GM19467 (cell line): ENCODE measurements at regions not wholly inside any gene's neighbourhood (a gene's known extent, or its start where the extent isn't known, plus 50 kb on each side); places are given as distances from the start of the nearest gene placed in this dataset.
"Not testable (repeated sequence)": the region's sequence is repeated elsewhere in the genome, so short reads cannot be mapped to it uniquely, and the experiment has no call there.

ENCODE experiments used
- ATAC-seq: cut with Tn5 transposase; IDR thresholded peaks from one replicate; pipeline ENCODE4 v1.9.1; 2021; ENCODE audit warnings: mild to moderate bottlenecking, moderate library complexity; ENCODE audit not compliant: unreplicated experiment

- ATAC-seq: no peak
Measured at GRCh38 chr1:199474738-199475137, 552.8 kb upstream of the NR5A2 start.

DNA sequence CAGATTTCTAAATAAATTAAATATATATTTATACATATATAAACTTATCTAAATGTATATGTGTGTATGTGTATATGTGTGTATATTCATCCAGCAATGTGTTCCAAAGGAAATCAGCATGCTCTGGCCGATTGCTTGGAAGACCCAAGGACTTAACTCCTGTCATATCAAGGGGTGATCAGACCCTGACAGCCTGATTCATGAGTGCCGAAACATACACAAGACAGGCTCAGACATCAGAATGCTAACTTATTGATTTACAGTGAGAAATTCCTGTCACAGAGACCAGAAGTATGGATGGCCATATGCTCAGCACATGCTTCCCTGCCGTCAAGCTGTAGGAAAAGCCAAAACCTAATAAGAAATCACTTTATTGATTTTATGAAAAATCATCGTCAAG, 545.1 kb upstream of the NR5A2 start:
- no peak for ATAC-seq

DNA sequence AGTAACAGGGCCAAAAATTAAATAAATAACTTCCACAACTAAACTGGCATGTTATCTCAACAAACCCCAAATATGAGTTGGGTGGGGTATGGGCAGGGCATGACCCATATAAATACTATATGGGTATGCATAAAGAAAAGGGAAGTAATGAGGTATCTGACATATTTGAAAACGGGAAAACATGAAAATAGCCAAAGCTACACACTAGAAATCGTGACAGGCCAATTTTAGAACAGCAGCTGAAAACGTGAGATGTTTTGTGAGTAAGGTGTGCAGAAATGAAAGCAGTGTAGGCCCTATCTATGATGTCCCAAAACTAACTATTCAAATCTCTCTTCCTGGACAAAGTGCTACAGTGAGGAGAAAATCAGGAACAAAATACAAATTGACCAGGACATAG, 537.9 kb upstream of the NR5A2 start:
- ATAC-seq: no peak

DNA sequence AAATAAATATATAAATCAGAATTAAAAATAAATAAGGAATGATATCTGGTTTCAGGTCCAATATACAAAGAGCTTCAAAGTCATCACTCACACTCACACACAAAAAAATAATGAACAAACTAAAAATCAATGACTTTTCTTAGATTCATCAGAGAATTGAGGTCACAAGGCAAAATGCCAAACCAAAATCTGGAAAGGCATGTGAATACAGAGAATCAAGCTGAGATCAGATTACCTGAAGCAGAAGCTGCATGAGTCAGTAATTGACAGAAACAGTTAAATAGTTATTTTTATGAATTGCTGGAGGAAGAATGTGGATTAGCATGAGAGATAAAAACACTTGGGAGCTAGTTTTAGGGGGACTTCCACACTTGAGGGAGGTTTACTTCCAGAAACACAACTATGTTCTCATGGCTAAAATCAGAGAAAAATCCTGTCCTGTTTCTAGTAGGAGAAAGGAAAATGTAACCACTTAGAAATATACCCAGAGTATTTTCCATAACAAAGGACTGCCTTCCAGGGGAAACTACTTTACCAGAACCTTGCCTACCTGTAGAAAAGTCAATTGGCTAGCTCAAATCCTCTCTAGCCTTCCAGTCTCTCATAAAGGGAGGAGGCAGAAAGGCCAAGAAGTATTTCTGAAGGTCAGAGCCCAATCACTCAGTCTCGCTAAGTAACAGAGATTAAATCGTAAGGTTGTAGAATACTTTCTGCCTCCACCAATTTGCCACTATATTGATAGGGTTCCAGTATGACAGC, 536.6 kb upstream of the NR5A2 start:
- ATAC-seq: no peak

DNA sequence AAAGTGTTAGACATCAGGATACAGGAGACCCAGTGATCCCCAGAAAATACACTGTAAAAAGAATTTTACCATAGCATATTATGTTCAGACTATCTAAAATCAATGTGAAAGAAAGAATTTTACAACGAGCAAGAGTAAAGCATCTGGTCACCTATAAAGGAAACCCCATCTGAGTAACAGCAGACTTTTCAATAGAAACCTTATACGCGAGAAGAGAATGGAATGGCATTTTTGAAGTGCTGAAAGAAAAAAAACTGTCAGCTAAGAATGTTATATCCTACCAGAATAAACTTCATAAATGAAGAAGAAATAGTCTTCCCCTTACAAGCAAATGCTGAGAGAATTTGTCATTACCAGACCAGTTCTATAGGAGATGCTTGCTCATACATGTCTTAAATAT, 532.1 kb upstream of the NR5A2 start:
- ATAC-seq: no peak

- ATAC-seq: not testable (repeated sequence)
Measured at GRCh38 chr1:199498802-199499201, 528.7 kb upstream of the NR5A2 start.

DNA sequence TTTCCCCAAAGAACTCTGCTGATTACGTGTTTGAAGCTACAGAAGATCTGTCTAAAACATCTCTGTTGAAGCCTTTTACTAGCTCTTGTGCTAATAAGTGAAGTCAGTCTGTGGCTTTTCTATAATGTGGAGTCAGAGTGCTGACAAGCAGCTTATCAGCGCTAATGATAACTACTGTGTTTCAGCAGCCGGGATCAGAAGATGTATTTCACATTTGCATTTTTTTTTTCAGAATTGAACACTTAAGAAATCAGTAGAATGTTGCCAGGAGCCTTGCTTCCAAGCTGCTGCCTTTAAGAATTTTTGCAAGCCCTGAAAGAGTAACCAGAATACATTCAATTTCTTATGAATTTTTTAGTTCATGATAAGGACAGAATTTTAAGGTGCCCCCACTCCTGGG, 519.4 kb upstream of the NR5A2 start:
- no peak for ATAC-seq

DNA sequence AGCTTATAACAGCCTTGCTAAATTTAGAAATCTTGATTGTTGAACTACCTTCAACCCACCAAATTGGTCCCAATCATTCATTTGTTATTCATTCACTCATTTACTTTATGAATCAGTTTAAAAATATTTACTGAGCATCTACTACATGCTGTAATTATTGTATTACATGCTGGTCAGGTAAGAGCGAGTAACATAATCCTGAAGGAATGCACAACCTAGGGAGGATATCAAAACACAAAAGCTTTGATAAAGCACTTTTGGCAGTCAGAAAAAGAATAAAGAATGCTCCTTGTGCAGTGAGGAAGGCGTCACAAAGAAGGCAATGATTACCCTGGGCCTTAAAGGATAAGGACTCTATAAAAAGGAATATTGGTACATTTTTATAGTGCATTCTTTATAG, 518.9 kb upstream of the NR5A2 start:
- no peak for ATAC-seq

GRCh38 chr1:199509456-199509855, 518.1 kb upstream of the NR5A2 start:
- no peak for ATAC-seq

DNA sequence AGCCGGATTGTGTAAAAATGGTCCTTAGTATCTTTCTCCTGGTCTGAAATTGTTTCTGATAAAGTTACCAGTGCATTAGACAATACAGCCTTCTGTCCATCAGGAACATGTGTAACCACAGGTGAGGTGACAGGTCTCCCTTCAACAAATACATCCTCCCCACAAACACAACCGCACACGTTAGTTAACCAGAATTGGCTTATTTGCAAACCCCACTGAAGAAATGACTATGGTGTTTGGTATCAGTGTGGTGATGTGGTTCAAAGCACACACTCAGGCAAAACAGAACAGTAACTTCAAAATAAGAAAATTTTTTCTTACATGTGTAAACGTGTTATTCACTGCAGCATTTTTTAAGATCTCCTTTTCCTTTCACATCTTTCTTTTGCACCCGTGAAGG, 517.2 kb upstream of the NR5A2 start:
- ATAC-seq: peak; percentile 85

DNA sequence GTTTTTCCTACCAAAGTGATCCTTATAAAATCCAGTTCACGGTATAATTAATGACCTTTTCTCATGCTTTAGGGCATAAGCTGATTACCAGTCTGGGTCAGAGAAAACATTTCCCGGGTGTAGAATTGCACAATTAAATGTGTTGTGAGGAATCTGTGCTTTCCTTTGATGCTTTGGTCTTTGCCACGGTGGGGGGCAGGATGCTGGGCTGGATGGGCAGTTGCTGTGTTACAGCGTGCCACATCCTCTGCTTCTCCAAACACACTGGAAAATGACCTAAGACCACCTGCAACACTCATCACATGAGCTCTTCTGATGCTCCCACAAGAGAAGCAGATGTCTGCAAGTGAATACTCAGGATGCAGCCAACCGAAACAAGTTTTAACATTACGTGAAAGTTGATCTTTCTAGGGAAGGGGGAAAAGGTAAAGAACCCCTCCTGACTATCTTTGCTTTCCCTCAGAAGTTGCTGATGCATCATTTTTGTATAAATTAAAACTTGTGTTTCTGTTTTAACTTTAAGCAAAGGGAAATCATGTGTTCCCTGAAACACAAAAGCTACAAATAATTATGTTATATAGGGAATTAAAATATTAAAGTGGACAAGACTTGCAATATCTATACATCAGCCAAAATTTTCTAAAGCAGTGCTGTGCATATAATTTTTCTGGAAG, 515.3 kb upstream of the NR5A2 start:
- ATAC-seq: no peak

GRCh38 chr1:199515261-199515660, 512.2 kb upstream of the NR5A2 start:
- no peak for ATAC-seq

DNA sequence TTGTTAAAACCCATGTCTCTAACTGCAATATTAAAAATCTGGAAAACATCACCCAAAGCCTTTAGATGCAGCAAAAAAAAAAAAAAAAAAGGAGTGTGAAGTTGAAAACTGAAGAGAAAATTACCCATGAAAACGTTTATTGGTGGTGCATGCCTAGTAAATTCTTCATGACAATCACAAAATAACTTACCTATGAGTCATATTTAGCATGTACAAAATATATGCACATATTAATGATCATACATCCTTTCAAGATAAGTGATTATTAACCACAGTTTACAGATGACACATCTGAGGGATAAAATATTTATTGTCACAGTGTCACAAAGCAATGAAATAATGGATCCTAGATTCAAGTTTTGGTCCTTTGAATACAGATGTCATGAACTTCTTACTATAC, 505.2 kb upstream of the NR5A2 start:
- ATAC-seq: no peak

DNA sequence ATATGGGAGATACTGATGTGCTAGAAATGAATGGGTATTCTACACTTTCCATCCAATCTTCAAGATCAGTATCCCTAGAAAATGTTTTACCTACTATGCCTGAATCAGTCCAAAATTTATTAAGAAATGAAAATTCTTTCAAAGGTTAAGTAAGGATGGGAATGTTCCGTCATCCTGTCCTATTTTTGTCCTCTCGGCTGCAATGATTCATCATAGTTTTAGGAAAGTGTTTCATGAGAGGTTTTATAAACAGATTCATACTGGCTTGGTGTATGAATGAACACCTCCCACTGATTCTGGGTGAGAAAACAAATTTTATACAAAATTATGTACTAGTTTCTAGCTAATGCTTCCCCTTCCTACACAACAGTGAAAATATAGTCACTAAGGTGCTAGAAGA, 504.6 kb upstream of the NR5A2 start:
- no peak for ATAC-seq

DNA sequence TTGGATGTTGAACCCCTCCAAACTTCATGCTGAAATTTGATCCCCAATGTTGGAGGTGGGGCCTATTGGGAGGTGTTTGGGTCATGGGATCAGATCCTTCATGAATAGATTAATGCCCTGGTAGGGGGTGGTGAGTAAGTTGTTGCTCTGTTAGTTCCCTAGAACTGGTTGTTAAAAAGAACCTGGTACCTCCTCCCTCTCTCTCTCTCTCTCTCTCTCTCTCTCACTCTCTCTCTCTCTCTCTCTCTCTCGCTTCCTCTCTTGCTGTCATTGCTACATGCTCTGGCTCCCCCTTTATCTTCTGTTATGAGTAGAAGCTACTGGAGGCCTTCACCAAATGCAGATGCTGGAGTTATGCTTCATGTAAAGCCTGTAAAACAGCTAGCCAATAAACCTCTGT, 498.2 kb upstream of the NR5A2 start:
- no peak for ATAC-seq

- not testable (repeated sequence) for ATAC-seq
Measured at GRCh38 chr1:199533361-199533760, 494.1 kb upstream of the NR5A2 start.

DNA sequence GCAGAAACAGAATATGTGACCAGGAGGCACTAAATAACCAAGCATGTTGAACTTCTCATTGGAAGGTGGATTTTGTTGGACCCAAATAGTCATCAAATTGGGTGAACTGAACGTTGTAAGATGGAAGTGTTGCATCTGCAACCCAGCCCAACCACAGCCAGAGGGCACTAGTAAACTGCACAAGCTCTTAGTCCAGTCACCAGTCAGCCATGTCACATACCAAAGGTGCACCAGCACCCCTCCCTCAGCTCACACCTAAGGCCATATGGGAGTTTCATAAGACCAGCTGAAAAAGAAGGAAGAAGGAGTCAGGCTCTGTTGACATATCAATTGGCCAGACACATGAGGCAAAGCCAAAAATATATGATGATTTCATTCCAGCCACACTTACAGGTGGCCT, 481.7 kb upstream of the NR5A2 start:
- ATAC-seq: no peak

DNA sequence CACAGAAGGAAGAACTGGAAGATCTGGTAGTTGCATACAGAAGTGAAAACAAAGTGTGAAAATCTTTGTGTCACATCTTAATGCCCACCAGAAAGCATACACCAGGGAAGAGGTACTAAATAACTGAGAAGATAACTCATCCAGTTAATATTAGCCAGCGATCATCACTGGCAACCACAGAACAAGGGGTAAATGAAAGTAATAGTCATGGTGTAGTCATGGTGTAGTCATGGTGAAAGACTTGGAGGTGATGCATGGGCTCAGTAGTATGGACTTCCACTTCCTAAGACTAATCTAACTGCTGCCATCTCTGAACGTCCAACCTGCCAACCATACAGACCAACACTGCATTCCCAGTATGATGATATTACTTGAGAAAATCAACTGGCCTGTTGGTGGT, 481.2 kb upstream of the NR5A2 start:
- ATAC-seq: no peak

DNA sequence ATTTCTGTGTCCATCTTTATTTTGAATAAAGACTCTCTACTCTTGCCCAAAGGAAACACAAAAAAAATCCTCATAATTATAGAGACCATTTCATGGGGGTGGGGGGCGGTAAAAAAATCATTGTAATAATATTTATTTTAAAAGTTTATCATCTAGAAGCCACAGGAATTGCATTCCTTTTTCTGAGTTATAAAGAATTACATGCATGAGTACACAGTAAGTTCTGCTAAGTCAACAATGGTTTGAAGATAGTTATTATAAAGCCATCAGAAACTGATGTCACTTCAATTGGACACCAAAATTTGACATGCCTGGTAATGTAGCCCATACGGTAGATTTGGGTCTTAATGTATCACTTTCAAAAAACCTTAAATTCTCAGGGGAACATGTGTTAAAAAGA, 478.1 kb upstream of the NR5A2 start:
- ATAC-seq: no peak

DNA sequence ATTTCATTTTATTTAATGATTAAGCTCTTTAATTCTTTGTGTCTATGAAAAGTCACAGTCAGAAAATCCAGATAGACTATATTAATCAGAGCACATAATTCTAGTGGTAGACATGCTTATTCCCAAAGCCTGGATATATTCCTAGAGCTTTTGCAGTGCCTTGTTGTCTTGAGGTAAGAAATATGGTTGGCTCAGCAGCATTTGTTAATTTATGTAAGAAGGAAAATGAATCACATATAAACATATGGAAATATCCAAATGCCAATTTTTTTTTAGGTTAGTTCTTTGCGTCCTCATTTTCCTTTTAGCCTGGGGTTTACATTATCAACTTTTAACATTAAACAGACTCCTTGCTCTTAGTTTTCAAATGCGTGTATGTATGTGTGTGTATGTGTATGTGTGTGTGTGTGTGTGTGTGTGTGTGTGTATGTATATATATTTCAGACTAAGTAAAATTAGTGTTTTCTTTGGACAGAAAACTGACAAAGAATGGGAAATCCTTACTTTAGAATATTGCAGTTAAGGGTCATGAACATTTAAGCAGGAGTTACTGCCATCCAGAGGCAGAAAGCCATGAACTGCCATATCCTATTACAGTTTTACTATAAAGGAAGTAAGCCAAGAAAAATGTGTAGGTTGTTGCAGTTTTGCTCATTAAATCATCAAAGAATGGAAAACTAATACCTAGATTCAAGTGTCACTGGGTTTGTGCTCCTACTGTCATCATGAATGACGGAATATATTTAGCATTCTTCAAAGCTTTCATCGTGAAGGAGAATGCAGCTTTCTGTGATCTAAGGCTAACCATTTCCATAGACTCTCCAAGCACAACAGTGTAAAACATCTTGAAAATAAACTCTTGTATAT, 477.1 kb upstream of the NR5A2 start:
- no peak for ATAC-seq

GRCh38 chr1:199551967-199552565, 475.4 kb upstream of the NR5A2 start:
- ATAC-seq: no peak
